Stomach (tissue), 4 donors: ENCODE measurements at regions not wholly inside any gene's neighbourhood (a gene's known extent, or its start where the extent isn't known, plus 50 kb on each side); places are given as distances from the start of the nearest gene placed in this dataset.

Experiments used
- CTCF ChIP-seq, 7 experiments: fragments of 450-650 bp in 4 of 7; fragments of 200-600 bp in 3 of 7; sonication (generic) in 3 of 7; IDR thresholded peaks; one replicate each; pipeline ENCODE4 v1.5.1; 2016 to 2019; ENCODE audit warnings: antibody characterized with exemption in 7 of 7, control low read depth in 2 of 7, mild to moderate bottlenecking in 1 of 7
- EP300 ChIP-seq: sonication (generic); formaldehyde crosslinking; IDR thresholded peaks from one replicate; pipeline ENCODE4 v1.6.1; 2017; ENCODE audit warnings: antibody characterized with exemption
- POLR2A ChIP-seq, 4 donors: fragments of 450-650 bp; IDR thresholded peaks; one replicate each; pipeline ENCODE4 v1.6.1; 2016; ENCODE audit warnings: antibody characterized with exemption in 4 of 4, control low read depth in 2 of 4, mild to moderate bottlenecking in 1 of 4, moderate library complexity in 1 of 4
- POLR2AphosphoS5 ChIP-seq, 3 donors: sonication (generic); formaldehyde crosslinking; IDR thresholded peaks; one replicate each; pipeline ENCODE4 v1.6.1; 2016; ENCODE audit warnings: antibody characterized with exemption in 3 of 3

DNA sequence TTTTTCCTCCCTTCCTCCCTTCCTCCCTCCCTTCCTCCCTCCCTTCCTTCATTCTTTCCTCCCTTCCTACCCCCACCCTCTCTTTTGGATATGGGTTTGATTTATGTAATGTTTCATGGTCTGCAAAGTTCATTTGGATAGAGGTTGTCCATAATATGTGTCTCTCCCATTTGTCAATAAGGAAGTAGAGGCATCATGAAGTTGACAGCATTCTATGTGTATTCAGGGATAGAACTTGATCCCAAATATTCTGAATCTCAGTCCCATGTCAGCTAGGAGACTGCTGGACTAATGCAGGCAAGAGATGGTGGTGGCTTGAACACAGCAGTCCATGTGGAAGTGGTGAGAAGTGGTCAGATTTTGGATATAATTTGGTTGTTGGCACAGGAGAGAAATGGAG lies 90.7 kb upstream of the SLC6A6 start:
- TF ChIP-seq CTCF (IDR thresholded peaks at IDR 0.05) (no peak), EP300 (no peak), POLR2A (IDR thresholded peaks at IDR 0.05) (no peak), POLR2AphosphoS5 (IDR thresholded peaks at IDR 0.05) (no peak)
